ENCODE measurements at regions not wholly inside any gene's neighbourhood (a gene's known extent, or its start where the extent isn't known, plus 50 kb on each side); places are given as distances from the start of the nearest gene placed in this dataset.

DNA sequence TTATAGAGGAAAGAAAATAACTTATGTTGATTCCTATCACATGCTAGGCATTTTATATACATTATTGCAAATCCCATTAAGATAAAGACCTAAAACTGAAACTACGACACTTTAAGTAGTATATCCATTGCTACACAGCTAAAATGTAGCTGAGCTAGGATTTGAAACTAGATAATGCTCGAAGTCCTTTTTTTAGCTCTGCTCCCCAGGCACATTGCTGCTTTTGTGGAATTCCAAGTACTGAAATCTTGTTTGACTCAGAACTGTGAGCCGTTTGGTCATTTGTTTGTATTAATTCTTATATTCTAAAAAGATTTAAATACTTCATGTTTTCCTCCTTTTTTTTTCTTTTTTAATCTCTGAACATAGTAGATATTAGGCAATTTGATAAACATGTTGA is 644.8 kb downstream of the HACE1 start:
- no peak overlapping the region for H3K4me2 ChIP-seq (ENCODE audit: control insufficient read depth, insufficient read depth)
- ATAC-seq = no peak
- ChIA-PET CTCF (no interaction called here), RAD21 (ENCODE audit: unreplicated experiment) (no interaction called here), SMC1A (ENCODE audit: uncharacterized antibody, unreplicated experiment) (no interaction called here), POLR2A (no interaction called here)
- H3K9me3 ChIP-seq (replicated peaks; ENCODE audit: control insufficient read depth, insufficient read depth, low read length) = no peaks in the 10 kb centered on the region
- H3K9ac ChIP-seq (ENCODE audit: control insufficient read depth, insufficient read depth, low read length) = no peak overlapping the region
- WGBS (ENCODE audit: insufficient coverage, insufficient replicate concordance, low lambda C conversion rate, missing lambda C conversion rate) = 11% methylated on average over 3 of the region's 3 CpGs
- no peak overlapping the region for H2AFZ ChIP-seq (ENCODE audit: control insufficient read depth, low read depth, low read length)
- no peak overlapping the region for H3K27ac ChIP-seq (ENCODE audit: control insufficient read depth, insufficient read depth)
- H3K4me1 ChIP-seq (ENCODE audit: control insufficient read depth, insufficient read depth, low read length) = no peaks in the 10 kb centered on the region
- in situ Hi-C loops (cut with MboI) (no loop called here), intact Hi-C loops (cut with micrococcal nuclease; ENCODE audit: unreplicated experiment) (no loop called here)
- no peaks in the 10 kb centered on the region for H3K27me3 ChIP-seq (replicated peaks in 1 of 2; ENCODE audit: control insufficient read depth in 2 of 2, insufficient read depth in 2 of 2, low read length in 1 of 2)
- no peak for DNase-seq (ENCODE audit: low read depth, low spot score)
- no peak overlapping the region for H3K4me3 ChIP-seq
- no peak for FAIRE-seq
- no peaks in the 10 kb centered on the region for H3K79me2 ChIP-seq (ENCODE audit: control insufficient read depth, insufficient read depth, low read length)
- BruUV-seq (replicated peaks) = no TSS peak
- H4K20me1 ChIP-seq (ENCODE audit: control insufficient read depth, insufficient read depth) = no peaks in the 10 kb centered on the region
- no peaks in the 10 kb centered on the region for H3K36me3 ChIP-seq (ENCODE audit: control insufficient read depth in 2 of 2, insufficient read depth in 2 of 2, low read length in 1 of 2)
- TF ChIP-seq RAD21 (IDR thresholded peaks at IDR 0.05; ENCODE audit: insufficient read depth, low read depth, low read length) = no peak
- TF ChIP-seq, protein P1, sequence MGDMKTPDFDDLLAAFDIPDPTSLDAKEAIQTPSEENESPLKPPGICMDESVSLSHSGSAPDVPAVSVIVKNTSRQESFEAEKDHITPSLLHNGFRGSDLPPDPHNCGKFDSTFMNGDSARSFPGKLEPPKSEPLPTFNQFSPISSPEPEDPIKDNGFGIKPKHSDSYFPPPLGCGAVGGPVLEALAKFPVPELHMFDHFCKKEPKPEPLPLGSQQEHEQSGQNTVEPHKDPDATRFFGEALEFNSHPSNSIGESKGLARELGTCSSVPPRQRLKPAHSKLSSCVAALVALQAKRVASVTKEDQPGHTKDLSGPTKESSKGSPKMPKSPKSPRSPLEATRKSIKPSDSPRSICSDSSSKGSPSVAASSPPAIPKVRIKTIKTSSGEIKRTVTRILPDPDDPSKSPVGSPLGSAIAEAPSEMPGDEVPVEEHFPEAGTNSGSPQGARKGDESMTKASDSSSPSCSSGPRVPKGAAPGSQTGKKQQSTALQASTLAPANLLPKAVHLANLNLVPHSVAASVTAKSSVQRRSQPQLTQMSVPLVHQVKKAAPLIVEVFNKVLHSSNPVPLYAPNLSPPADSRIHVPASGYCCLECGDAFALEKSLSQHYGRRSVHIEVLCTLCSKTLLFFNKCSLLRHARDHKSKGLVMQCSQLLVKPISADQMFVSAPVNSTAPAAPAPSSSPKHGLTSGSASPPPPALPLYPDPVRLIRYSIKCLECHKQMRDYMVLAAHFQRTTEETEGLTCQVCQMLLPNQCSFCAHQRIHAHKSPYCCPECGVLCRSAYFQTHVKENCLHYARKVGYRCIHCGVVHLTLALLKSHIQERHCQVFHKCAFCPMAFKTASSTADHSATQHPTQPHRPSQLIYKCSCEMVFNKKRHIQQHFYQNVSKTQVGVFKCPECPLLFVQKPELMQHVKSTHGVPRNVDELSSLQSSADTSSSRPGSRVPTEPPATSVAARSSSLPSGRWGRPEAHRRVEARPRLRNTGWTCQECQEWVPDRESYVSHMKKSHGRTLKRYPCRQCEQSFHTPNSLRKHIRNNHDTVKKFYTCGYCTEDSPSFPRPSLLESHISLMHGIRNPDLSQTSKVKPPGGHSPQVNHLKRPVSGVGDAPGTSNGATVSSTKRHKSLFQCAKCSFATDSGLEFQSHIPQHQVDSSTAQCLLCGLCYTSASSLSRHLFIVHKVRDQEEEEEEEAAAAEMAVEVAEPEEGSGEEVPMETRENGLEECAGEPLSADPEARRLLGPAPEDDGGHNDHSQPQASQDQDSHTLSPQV (IDR thresholded peaks at IDR 0.05) = no peak
- no peak for TF ChIP-seq TCF12 (IDR thresholded peaks at IDR 0.05; ENCODE audit: low read depth, low read length)
- no peak for TF ChIP-seq ESRRA (IDR thresholded peaks at IDR 0.05; ENCODE audit: low read length)
- TF ChIP-seq, protein P2, sequence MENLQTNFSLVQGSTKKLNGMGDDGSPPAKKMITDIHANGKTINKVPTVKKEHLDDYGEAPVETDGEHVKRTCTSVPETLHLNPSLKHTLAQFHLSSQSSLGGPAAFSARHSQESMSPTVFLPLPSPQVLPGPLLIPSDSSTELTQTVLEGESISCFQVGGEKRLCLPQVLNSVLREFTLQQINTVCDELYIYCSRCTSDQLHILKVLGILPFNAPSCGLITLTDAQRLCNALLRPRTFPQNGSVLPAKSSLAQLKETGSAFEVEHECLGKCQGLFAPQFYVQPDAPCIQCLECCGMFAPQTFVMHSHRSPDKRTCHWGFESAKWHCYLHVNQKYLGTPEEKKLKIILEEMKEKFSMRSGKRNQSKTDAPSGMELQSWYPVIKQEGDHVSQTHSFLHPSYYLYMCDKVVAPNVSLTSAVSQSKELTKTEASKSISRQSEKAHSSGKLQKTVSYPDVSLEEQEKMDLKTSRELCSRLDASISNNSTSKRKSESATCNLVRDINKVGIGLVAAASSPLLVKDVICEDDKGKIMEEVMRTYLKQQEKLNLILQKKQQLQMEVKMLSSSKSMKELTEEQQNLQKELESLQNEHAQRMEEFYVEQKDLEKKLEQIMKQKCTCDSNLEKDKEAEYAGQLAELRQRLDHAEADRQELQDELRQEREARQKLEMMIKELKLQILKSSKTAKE (IDR thresholded peaks at IDR 0.05; ENCODE audit: low read depth, poor library complexity, severe bottlenecking) = no peak
- TF ChIP-seq SREBF1 (IDR thresholded peaks at IDR 0.05; ENCODE audit: low read length) = no peak
- TF ChIP-seq, protein P3, sequence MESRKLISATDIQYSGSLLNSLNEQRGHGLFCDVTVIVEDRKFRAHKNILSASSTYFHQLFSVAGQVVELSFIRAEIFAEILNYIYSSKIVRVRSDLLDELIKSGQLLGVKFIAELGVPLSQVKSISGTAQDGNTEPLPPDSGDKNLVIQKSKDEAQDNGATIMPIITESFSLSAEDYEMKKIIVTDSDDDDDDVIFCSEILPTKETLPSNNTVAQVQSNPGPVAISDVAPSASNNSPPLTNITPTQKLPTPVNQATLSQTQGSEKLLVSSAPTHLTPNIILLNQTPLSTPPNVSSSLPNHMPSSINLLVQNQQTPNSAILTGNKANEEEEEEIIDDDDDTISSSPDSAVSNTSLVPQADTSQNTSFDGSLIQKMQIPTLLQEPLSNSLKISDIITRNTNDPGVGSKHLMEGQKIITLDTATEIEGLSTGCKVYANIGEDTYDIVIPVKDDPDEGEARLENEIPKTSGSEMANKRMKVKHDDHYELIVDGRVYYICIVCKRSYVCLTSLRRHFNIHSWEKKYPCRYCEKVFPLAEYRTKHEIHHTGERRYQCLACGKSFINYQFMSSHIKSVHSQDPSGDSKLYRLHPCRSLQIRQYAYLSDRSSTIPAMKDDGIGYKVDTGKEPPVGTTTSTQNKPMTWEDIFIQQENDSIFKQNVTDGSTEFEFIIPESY (IDR thresholded peaks at IDR 0.05) = no peak
- TF ChIP-seq, protein P4, sequence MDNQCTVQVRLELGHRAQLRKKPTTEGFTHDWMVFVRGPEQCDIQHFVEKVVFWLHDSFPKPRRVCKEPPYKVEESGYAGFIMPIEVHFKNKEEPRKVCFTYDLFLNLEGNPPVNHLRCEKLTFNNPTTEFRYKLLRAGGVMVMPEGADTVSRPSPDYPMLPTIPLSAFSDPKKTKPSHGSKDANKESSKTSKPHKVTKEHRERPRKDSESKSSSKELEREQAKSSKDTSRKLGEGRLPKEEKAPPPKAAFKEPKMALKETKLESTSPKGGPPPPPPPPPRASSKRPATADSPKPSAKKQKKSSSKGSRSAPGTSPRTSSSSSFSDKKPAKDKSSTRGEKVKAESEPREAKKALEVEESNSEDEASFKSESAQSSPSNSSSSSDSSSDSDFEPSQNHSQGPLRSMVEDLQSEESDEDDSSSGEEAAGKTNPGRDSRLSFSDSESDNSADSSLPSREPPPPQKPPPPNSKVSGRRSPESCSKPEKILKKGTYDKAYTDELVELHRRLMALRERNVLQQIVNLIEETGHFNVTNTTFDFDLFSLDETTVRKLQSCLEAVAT (IDR thresholded peaks at IDR 0.05) = no peak
- TF ChIP-seq NFYB (IDR thresholded peaks at IDR 0.05; ENCODE audit: insufficient read depth, low read depth, low read length) = no peak
- TF ChIP-seq MEF2A (IDR thresholded peaks at IDR 0.05; ENCODE audit: insufficient read depth, low read depth, low read length) = no peak
- no peak for TF ChIP-seq ZSCAN29 (IDR thresholded peaks at IDR 0.05)
- TF ChIP-seq, protein P5, sequence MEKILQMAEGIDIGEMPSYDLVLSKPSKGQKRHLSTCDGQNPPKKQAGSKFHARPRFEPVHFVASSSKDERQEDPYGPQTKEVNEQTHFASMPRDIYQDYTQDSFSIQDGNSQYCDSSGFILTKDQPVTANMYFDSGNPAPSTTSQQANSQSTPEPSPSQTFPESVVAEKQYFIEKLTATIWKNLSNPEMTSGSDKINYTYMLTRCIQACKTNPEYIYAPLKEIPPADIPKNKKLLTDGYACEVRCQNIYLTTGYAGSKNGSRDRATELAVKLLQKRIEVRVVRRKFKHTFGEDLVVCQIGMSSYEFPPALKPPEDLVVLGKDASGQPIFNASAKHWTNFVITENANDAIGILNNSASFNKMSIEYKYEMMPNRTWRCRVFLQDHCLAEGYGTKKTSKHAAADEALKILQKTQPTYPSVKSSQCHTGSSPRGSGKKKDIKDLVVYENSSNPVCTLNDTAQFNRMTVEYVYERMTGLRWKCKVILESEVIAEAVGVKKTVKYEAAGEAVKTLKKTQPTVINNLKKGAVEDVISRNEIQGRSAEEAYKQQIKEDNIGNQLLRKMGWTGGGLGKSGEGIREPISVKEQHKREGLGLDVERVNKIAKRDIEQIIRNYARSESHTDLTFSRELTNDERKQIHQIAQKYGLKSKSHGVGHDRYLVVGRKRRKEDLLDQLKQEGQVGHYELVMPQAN (conservative IDR thresholded peaks at IDR 0.05) = no peak
- TF ChIP-seq POLR2A (IDR thresholded peaks at IDR 0.05; ENCODE audit: low read depth, low read length) = no peak
- TF ChIP-seq CREM (IDR thresholded peaks at IDR 0.05; ENCODE audit: low read depth) = no peak
